COLO829 (cell line): ENCODE measurements at regions not wholly inside any gene's neighbourhood (a gene's known extent, or its start where the extent isn't known, plus 50 kb on each side); places are given as distances from the start of the nearest gene placed in this dataset.
"Not testable (repeated sequence)": the region's sequence is repeated elsewhere in the genome, so short reads cannot be mapped to it uniquely, and the experiment has no call there.

Experiments used
- DNase-seq: peaks from one replicate; pipeline ENCODE4 v3.0.0; 2012; ENCODE audit warnings: low spot score

- no peak for DNase-seq
These were observed 309.8 kb upstream of the NCAM1 start for GRCh38 chr11:112651386-112651785.

- no peak for DNase-seq
These were observed 308.3 kb upstream of the NCAM1 start for GRCh38 chr11:112652786-112653390.

- DNase-seq = no peak
These were observed 305.8 kb upstream of the NCAM1 start for GRCh38 chr11:112655371-112655770.

- DNase-seq = no peak
These were observed 304.3 kb upstream of the NCAM1 start for GRCh38 chr11:112656772-112657428.

- DNase-seq = no peak
These were observed 302.8 kb upstream of the NCAM1 start for GRCh38 chr11:112658431-112658878.

GRCh38 chr11:112661146-112661545 is 300.1 kb upstream of the NCAM1 start:
- DNase-seq = no peak

GRCh38 chr11:112661571-112661970 is 299.6 kb upstream of the NCAM1 start:
- DNase-seq = no peak

GRCh38 chr11:112662554-112662953 is 298.7 kb upstream of the NCAM1 start:
- no peak for DNase-seq

GRCh38 chr11:112663947-112664634 is 297.1 kb upstream of the NCAM1 start:
- no peak for DNase-seq

GRCh38 chr11:112665291-112665690 is 295.9 kb upstream of the NCAM1 start:
- no peak for DNase-seq

- DNase-seq = no peak
These were observed 295.0 kb upstream of the NCAM1 start for GRCh38 chr11:112666253-112666652.

- DNase-seq = no peak
These were observed 290.2 kb upstream of the NCAM1 start for GRCh38 chr11:112670806-112671570.

- DNase-seq = not testable (repeated sequence)
These were observed 287.8 kb upstream of the NCAM1 start for GRCh38 chr11:112673401-112673800.

- no peak for DNase-seq
These were observed 276.1 kb upstream of the NCAM1 start for GRCh38 chr11:112685111-112685510.

GRCh38 chr11:112689851-112690250 is 271.4 kb upstream of the NCAM1 start:
- no peak for DNase-seq

GRCh38 chr11:112693781-112694180 is 267.4 kb upstream of the NCAM1 start:
- no peak for DNase-seq

GRCh38 chr11:112694245-112694644 is 267.0 kb upstream of the NCAM1 start:
- DNase-seq = no peak

- DNase-seq = no peak
These were observed 266.4 kb upstream of the NCAM1 start for GRCh38 chr11:112694813-112695212.

GRCh38 chr11:112697391-112698178 is 263.6 kb upstream of the NCAM1 start:
- DNase-seq = no peak

GRCh38 chr11:112705148-112705547 is 256.1 kb upstream of the NCAM1 start:
- DNase-seq = no peak

- DNase-seq = no peak
These were observed 254.4 kb upstream of the NCAM1 start for GRCh38 chr11:112706863-112707262.

- not testable (repeated sequence) for DNase-seq
These were observed 246.9 kb upstream of the NCAM1 start for GRCh38 chr11:112714340-112714739.
